K562 (cell line): ENCODE measurements at regions not wholly inside any gene's neighbourhood (a gene's known extent, or its start where the extent isn't known, plus 50 kb on each side); places are given as distances from the start of the nearest gene placed in this dataset.

ENCODE experiments used
- ATAC-seq: fragments of 200-7000 bp; cut with Tn5 transposase; 3 replicates; pipeline ENCODE4 v1.9.1; 2020; ENCODE audit warnings: moderate library complexity
- BruUV-seq: library from RNA; stranded (reverse); fragments of 400-500 nt; replicated peaks from 2 replicates; lab custom pipeline; 2021; lab: Mats Ljungman, UMichigan
- CTCF ChIA-PET: fragments of 300-600 bp; formaldehyde crosslinking; extraction: SDS; loops from one replicate; lab custom pipeline; 2021; ENCODE audit warnings: low intra/inter-chr PET ratio; lab: Yijun Ruan, JAX
- POLR2A ChIA-PET: fragments of 300-600, 350-650 bp; sonication (Branson Sonifier 250); formaldehyde crosslinking; extraction: SDS; loops from one replicate; lab custom pipeline; 2021; ENCODE audit warnings: antibody characterized with exemption, inconsistent platforms; lab: Yijun Ruan, JAX
- DNase-seq, 4 experiments: peaks; one replicate each; pipeline versions ENCODE4 v3.0.0 to v3.0.0-alpha.2; 2011 to 2018; ENCODE audit warnings: low spot score in 3 of 4, mixed read lengths in 3 of 4; ENCODE audit errors: extremely low read depth in 1 of 4
- FAIRE-seq: peaks from 2 replicates; lab custom pipeline; 2011; peaks lifted over from hg19 to GRCh38; lab: Jason Lieb, UNC
- H2AFZ ChIP-seq: 2 replicates; pipeline ENCODE4 v1.6.0; 2011; ENCODE audit warnings: low read depth, low read length, control low read depth, inconsistent platforms
- H3K27ac ChIP-seq: fragments of 200-600 bp; 3 replicates; pipeline ENCODE4 v1.8.0; 2011; ENCODE audit warnings: low read depth, mild to moderate bottlenecking, control low read depth, inconsistent platforms, low read length, moderate library complexity, mixed read lengths; ENCODE audit errors: extremely low read depth
- H3K27me3 ChIP-seq, 2 experiments: fragments of 300-600 bp in 1 of 2; 2 replicates in 1 of 2; 3 replicates in 1 of 2; pipeline versions ENCODE4 v1.6.0 to v1.8.0; 2011; ENCODE audit warnings: inconsistent platforms in 2 of 2, low read length in 2 of 2, mild to moderate bottlenecking in 1 of 2, mixed read lengths in 1 of 2, moderate library complexity in 1 of 2; ENCODE audit not compliant: control insufficient read depth in 2 of 2, insufficient read depth in 2 of 2
- H3K36me3 ChIP-seq: fragments of 300-600 bp; 3 replicates; pipeline ENCODE4 v1.8.0; 2011; ENCODE audit warnings: mild to moderate bottlenecking, low read length, inconsistent platforms; ENCODE audit not compliant: control insufficient read depth, insufficient read depth
- H3K4me1 ChIP-seq, 2 experiments: fragments of 200-600 bp in 1 of 2; replicated peaks in 1 of 2; 2 replicates in 1 of 2; 3 replicates in 1 of 2; pipeline versions ENCODE4 v1.5.1 to v1.8.0; 2011; ENCODE audit warnings: inconsistent platforms in 2 of 2, low read length in 2 of 2, mild to moderate bottlenecking in 1 of 2, mixed read lengths in 1 of 2, moderate library complexity in 1 of 2; ENCODE audit not compliant: control insufficient read depth in 2 of 2, insufficient read depth in 2 of 2
- H3K4me2 ChIP-seq: 2 replicates; pipeline ENCODE4 v1.6.1; 2011; ENCODE audit warnings: low read length, control low read depth, inconsistent platforms, mixed read lengths; ENCODE audit not compliant: insufficient read depth
- H3K4me3 ChIP-seq: fragments of 200-600 bp; sonication (generic), shearing (Covaris generic); 2 replicates; pipeline ENCODE4 v1.5.1; 2016; ENCODE audit warnings: control low read depth, inconsistent platforms
- H3K79me2 ChIP-seq: fragments of 200-600 bp; 3 replicates; pipeline ENCODE4 v1.8.0; 2011; ENCODE audit warnings: low read length, inconsistent platforms; ENCODE audit not compliant: control insufficient read depth, insufficient read depth
- H3K9ac ChIP-seq, 2 experiments: 2 replicates each; pipeline versions ENCODE4 v1.6.0 to v1.6.1; 2011; ENCODE audit warnings: low read depth in 2 of 2, low read length in 2 of 2, control low read depth in 1 of 2, inconsistent platforms in 1 of 2, mild to moderate bottlenecking in 1 of 2, mixed read lengths in 1 of 2; ENCODE audit not compliant: insufficient read depth in 1 of 2
- H3K9me1 ChIP-seq: one replicate; pipeline ENCODE4 v1.6.0; 2011; ENCODE audit warnings: inconsistent platforms, mild to moderate bottlenecking, low read length, moderate library complexity; ENCODE audit not compliant: control insufficient read depth, insufficient read depth
- H3K9me3 ChIP-seq: replicated peaks from 2 replicates; pipeline ENCODE4 v1.5.1; 2011; ENCODE audit warnings: low read depth, low read length, inconsistent platforms; ENCODE audit not compliant: control insufficient read depth, insufficient read depth
- H4K20me1 ChIP-seq: replicated peaks from 2 replicates; pipeline ENCODE4 v1.6.1; 2011; ENCODE audit warnings: low read length, inconsistent platforms, mixed read lengths; ENCODE audit not compliant: control insufficient read depth, insufficient read depth
- FOXK1 ChIP-seq: sonication (generic); formaldehyde crosslinking; IDR thresholded peaks from 2 replicates; pipeline ENCODE4 v1.8.0; 2022; ENCODE audit warnings: missing genetic modification reagents, mild to moderate bottlenecking, borderline replicate concordance
- HMGN3 ChIP-seq: IDR thresholded peaks from 2 replicates; pipeline ENCODE4 v1.6.1; 2011; ENCODE audit warnings: borderline replicate concordance, low read depth, mild to moderate bottlenecking, mixed read lengths, low read length; ENCODE audit not compliant: insufficient read length; ENCODE audit errors: extremely low read depth
- NCOA6 ChIP-seq: fragments of 450-650 bp; IDR thresholded peaks from 2 replicates; pipeline ENCODE4 v1.6.1; 2017; ENCODE audit warnings: mild to moderate bottlenecking
- SIX5 ChIP-seq, 2 experiments: IDR thresholded peaks; 2 replicates each; pipeline ENCODE4 v1.6.1; 2011; ENCODE audit warnings: low read length in 2 of 2, borderline replicate concordance in 1 of 2, low read depth in 1 of 2, mild to moderate bottlenecking in 1 of 2, moderate library complexity in 1 of 2; ENCODE audit not compliant: insufficient read depth in 1 of 2
- TEAD4 ChIP-seq, 2 experiments: sonication (generic) in 1 of 2; formaldehyde crosslinking in 1 of 2; IDR thresholded peaks; 2 replicates each; pipeline versions ENCODE4 v1.6.1 to v1.8.0; 2012 to 2022; ENCODE audit warnings: borderline replicate concordance in 1 of 2, inconsistent platforms in 1 of 2, low read length in 1 of 2, mild to moderate bottlenecking in 1 of 2, missing genetic modification reagents in 1 of 2
- ZNF212 ChIP-seq: fragments of 450-650 bp; formaldehyde crosslinking; IDR thresholded peaks from 2 replicates; pipeline ENCODE4 v1.4.0; 2020; ENCODE audit warnings: mild to moderate bottlenecking
- ZNF316 ChIP-seq: fragments of 450-650 bp; IDR thresholded peaks from 2 replicates; pipeline ENCODE4 v1.6.1; 2016
- WGBS: fragments of 100-300 bp; shearing (Covaris generic); methylation state at CpG from one replicate; pipeline ENCODE4 v1.1.6; 2016; ENCODE audit warnings: low coverage, mixed read lengths; ENCODE audit not compliant: insufficient coverage; ENCODE audit errors: missing lambda C conversion rate; 5-methylcytosine and 5-hydroxymethylcytosine counted together
- in situ Hi-C: fragments of 300-500 bp; cut with MboI; formaldehyde crosslinking; loops from 4 replicates; pipeline ENCODE4 v1.15.0; 2018; ENCODE audit warnings: inconsistent platforms, mixed read lengths
- intact Hi-C: fragments of 100-400 bp; cut with micrococcal nuclease; formaldehyde crosslinking; loops from 2 replicates; pipeline ENCODE4 v1.14.2; 2022
- TF ChIP-seq, protein P1 (sequence below): fragments of 450-650 bp; IDR thresholded peaks from 2 replicates; pipeline ENCODE4 v1.6.1; 2018; ENCODE audit warnings: mild to moderate bottlenecking, low read depth; ENCODE audit not compliant: partially characterized antibody
- TF ChIP-seq, protein P2 (sequence below): fragments of 450-650 bp; IDR thresholded peaks from 2 replicates; pipeline ENCODE4 v1.6.1; 2016; ENCODE audit warnings: low read depth
- TF ChIP-seq, protein P3 (sequence below): fragments of 250-450 bp; sonication (Bioruptor Pico); IDR thresholded peaks from 2 replicates; pipeline ENCODE4 v1.8.0; 2022; ENCODE audit warnings: inconsistent platforms

DNA sequence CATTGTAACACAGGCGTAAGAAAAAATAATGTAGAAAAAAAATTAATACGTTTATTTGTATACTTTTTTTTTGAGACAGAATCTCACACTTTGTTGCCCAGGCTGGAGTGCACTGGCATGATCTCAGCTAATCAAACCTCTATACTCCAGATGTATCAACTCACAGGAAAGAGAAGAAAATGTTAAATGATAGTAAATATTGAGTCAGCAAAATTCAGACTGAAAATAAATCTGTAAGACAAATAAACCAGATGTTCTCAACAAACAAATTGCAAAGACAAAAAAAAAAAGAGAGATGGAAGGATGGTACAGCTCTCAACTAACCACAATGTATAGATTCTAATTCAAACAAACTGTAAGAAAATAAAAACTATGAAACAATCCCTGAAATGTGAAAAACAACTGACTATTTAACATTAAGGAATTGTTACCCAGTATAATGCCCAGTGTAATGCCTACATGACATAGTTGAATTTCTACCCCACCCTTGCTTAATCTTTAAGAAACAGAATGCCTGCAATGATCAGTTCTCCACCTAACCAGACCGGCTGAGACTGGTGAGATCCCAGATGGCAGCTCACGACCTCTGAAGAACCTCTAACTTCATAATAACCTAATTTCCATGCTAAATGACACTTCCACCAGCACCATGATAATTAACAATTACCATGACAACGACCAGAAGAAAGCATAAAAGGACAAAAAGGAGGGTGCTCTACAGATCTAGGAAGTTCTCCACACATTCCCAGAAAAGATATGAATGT is 272.0 kb upstream of the GNAI1 start:
- no peak overlapping the region for H3K9ac ChIP-seq
- FAIRE-seq = no peak
- in situ Hi-C loops = no loop called here
- TF ChIP-seq TEAD4 (IDR thresholded peaks at IDR 0.05; ENCODE audit: low read length) (no peak), TEAD4 (CRISPR knock-in tag; IDR thresholded peaks at IDR 0.05; ENCODE audit: borderline replicate concordance) (no peak), HMGN3 (no peak), SIX5 (IDR thresholded peaks at IDR 0.05; ENCODE audit: borderline replicate concordance in 1 of 2, insufficient read depth in 1 of 2, low read depth in 1 of 2, low read length in 2 of 2) (no peak), NCOA6 (no peak), ZNF212 (no peak), FOXK1 (CRISPR knock-in tag) (no peak), ZNF316 (peak; percentile 86)
- TF ChIP-seq, protein P1, sequence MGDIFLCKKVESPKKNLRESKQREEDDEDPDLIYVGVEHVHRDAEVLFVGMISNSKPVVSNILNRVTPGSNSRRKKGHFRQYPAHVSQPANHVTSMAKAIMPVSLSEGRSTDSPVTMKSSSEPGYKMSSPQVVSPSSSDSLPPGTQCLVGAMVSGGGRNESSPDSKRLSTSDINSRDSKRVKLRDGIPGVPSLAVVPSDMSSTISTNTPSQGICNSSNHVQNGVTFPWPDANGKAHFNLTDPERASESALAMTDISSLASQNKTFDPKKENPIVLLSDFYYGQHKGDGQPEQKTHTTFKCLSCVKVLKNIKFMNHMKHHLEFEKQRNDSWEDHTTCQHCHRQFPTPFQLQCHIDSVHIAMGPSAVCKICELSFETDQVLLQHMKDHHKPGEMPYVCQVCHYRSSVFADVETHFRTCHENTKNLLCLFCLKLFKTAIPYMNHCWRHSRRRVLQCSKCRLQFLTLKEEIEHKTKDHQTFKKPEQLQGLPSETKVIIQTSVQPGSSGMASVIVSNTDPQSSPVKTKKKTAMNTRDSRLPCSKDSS = no peak
- TF ChIP-seq, protein P2, sequence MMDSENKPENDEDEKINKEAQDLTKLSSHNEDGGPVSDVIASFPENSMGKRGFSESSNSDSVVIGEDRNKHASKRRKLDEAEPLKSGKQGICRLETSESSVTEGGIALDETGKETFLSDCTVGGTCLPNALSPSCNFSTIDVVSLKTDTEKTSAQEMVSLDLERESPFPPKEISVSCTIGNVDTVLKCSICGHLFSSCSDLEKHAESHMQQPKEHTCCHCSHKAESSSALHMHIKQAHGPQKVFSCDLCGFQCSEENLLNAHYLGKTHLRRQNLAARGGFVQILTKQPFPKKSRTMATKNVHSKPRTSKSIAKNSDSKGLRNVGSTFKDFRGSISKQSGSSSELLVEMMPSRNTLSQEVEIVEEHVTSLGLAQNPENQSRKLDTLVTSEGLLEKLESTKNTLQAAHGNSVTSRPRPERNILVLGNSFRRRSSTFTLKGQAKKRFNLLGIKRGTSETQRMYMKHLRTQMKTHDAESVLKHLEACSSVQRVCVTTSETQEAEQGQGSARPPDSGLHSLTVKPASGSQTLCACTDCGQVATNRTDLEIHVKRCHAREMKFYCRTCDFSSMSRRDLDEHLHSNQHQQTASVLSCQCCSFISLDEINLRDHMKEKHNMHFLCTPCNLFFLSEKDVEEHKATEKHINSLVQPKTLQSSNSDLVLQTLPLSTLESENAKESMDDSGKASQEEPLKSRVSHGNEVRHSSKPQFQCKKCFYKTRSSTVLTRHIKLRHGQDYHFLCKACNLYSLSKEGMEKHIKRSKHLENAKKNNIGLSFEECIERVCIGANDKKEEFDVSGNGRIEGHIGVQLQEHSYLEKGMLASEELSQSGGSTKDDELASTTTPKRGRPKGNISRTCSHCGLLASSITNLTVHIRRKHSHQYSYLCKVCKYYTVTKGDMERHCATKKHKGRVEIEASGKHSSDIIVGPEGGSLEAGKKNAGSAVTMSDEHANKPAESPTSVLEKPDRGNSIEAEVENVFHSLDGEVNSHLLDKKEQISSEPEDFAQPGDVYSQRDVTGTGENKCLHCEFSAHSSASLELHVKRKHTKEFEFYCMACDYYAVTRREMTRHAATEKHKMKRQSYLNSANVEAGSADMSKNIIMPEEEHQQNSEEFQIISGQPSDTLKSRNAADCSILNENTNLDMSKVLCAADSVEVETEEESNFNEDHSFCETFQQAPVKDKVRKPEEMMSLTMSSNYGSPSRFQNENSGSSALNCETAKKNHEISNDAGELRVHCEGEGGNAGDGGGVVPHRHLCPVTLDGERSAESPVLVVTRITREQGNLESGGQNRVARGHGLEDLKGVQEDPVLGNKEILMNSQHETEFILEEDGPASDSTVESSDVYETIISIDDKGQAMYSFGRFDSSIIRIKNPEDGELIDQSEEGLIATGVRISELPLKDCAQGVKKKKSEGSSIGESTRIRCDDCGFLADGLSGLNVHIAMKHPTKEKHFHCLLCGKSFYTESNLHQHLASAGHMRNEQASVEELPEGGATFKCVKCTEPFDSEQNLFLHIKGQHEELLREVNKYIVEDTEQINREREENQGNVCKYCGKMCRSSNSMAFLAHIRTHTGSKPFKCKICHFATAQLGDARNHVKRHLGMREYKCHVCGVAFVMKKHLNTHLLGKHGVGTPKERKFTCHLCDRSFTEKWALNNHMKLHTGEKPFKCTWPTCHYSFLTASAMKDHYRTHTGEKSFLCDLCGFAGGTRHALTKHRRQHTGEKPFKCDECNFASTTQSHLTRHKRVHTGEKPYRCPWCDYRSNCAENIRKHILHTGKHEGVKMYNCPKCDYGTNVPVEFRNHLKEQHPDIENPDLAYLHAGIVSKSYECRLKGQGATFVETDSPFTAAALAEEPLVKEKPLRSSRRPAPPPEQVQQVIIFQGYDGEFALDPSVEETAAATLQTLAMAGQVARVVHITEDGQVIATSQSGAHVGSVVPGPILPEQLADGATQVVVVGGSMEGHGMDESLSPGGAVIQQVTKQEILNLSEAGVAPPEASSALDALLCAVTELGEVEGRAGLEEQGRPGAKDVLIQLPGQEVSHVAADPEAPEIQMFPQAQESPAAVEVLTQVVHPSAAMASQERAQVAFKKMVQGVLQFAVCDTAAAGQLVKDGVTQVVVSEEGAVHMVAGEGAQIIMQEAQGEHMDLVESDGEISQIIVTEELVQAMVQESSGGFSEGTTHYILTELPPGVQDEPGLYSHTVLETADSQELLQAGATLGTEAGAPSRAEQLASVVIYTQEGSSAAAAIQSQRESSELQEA = no peak
- TF ChIP-seq, protein P3, sequence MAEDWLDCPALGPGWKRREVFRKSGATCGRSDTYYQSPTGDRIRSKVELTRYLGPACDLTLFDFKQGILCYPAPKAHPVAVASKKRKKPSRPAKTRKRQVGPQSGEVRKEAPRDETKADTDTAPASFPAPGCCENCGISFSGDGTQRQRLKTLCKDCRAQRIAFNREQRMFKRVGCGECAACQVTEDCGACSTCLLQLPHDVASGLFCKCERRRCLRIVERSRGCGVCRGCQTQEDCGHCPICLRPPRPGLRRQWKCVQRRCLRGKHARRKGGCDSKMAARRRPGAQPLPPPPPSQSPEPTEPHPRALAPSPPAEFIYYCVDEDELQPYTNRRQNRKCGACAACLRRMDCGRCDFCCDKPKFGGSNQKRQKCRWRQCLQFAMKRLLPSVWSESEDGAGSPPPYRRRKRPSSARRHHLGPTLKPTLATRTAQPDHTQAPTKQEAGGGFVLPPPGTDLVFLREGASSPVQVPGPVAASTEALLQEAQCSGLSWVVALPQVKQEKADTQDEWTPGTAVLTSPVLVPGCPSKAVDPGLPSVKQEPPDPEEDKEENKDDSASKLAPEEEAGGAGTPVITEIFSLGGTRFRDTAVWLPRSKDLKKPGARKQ (CRISPR knock-in tag) = no peak

More for the DNA sequence above, 272.0 kb upstream of the GNAI1 start:
- Histone ChIP-seq H3K4me3 (no peak overlapping the region), H3K36me3 (no peaks in the 10 kb centered on the region), H4K20me1 (no peaks in the 10 kb centered on the region), H3K4me1 (no peaks in the 10 kb centered on the region), H3K79me2 (no peaks in the 10 kb centered on the region), H3K27me3 (no peaks in the 10 kb centered on the region), H3K27ac (no peak overlapping the region), H3K9me1 (no peaks in the 10 kb centered on the region), H3K9me3 (no peaks in the 10 kb centered on the region; the same call in 1 of the 2 replicates), H3K4me2 (no peak overlapping the region), H2AFZ (no peak overlapping the region)
- POLR2A ChIA-PET = no interaction called here
- intact Hi-C loops = no loop called here
- no TSS peak for BruUV-seq
- DNase-seq = no peak
- under 1% methylated on average over 5 of the region's 5 CpGs for WGBS
- CTCF ChIA-PET = no interaction called here
- ATAC-seq = no peak
